ENCODE measurements at regions not wholly inside any gene's neighbourhood (a gene's known extent, or its start where the extent isn't known, plus 50 kb on each side); places are given as distances from the start of the nearest gene placed in this dataset.

DNA sequence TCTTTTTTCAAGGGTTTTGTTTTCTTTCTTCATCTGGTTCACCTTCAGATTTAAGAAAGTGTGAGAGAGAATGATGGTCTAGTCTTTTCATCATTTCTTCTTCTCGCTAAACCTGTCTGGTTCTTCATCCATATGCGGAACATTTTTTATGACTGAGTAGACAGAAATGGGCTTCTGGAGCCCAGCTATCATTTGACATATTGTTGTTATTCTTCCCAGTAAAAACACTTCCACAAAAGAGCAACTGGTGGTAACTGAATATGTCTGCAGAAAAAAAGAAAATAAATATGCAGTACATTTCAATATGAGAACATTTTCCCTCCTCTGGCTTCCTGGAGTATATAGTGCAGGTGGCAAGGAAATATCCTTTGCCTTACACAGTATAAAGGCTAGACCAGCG lies 209.5 kb downstream of the JCAD start:
- no peak for DNase-seq

DNA sequence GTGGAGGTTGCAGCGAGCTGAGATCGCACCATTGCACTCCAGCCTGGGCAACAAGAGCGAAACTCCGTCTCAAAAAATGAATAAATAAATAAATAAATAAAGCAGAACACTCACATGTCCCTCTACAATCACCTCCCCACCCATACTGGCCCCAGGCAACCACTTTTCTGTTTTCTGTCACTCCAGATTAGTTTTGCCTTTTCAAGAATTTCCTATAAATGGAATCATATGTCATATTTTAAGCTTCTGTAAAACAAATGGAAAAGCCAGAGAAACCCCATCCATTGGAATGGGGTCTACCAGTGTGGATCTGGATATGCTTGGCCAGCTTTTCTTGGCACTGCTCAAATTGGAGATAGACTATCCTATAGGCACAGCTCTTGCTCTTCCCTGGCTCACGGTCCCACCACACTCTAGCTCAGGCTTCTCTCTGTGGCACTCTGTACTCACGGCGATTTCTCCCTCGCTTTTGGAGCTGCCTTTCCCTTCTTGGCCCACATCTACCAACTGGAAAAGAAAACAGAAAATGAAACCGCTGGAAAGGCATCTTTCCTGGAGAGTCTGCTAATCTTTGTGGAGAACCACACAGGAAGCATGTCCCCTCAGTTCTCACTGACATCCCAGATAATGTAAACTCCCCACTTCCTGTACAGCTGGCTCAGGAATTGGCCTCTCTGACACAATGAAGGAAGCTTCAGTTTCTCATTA lies 210.1 kb downstream of the JCAD start:
- no peak for DNase-seq

DNA sequence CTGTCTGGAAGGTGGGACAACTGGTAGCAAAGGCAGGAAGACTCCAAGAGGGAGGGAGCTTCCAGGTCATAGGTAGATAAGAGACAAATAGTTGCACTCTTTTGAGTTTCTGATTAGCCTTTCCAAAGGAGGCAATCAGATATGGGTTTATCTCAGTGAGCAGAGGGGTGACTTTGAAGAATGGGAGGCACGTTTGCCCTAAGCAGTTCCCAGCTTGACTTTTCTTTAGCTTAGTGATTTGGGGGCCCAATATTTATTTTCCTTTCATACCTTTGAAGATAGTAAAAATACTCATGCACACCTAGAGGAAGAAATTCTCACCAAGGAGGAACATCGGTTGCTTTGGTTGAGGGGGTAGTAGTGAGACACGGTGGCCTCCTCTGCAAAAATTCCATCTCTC lies 212.1 kb upstream of the SVIL start:
- no peak for DNase-seq

DNA sequence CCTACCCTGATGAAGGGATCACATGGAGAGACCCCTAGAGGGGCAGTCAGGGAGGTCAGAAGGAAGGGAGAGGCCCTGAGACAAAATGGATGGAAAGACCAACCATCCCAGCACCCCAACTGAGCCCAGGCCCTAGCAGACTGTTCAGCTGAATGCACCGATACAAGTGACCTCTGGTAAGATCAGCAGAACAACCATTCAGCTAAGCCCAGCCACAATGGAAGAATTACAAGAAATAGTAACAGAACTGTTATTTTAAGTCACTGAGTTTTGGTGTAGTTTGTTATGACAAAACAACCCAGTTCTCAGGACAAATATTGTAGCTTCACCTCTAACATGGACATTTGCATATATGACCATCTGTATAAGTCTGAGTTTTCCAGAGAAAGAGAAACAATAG lies 210.4 kb upstream of the SVIL start:
- DNase-seq, result no peak

DNA sequence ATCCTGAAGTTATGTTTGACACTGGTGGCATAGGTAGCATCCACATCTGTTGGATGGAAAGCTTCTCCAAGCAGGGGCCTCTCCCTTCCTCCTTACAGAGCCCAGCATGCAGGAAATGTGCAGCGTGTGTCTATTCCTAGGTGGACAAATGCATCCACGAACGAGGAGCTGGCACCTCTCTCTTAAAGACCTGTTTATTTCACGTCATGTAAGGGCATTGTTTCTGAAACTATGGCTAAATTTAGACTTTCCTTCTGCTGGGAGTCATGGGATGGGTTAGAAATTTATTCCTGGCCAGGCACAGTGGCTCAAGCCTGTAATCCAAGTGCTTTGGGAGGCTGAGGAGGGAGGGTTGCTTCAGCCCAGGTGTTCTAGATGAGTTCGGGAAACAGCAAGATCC lies 208.4 kb upstream of the SVIL start:
- DNase-seq, result no peak

DNA sequence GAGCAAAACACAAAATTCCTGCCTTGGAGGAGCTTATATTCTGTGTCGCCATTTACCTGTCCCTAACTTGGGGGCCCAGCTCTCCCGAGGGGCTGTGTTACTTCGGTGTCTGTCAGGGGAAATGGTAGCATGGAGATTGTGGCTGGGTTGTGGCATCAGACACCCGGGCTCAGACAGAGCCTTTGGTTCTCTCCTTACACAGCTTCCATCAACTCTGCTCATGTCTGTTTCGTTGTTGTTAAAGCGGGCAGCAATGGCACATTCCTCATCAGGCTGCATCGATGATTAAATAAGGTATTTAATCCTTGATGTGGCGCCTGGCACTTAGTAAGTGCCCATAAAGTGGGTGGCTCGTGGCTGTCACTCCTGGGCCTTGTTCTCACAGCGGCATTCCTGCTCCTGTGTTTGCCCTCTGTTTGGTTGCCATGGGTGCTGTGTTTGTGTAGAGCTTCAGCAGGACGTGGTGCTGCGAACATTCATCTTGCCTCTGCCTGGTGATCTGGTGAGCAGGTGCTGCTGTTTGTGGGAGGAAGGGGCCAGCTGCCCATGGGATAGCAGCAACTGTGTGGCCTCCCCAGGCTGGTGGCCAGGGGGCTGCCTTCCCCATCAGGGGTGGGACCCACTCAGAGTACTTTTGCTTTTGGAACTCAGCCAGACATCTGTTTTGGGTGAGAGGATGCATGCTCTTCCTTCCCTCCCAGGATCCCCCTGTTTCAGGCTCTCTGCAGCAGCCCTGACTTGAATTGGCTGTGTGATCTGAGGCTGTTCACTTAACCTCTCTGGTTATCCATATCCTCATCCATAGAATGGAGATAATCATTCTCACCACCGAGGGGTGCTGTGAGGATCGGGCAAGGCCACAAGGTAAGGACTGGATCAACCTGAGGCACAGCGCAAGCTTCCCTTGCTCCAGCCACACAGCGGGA lies 207.2 kb upstream of the SVIL start:
- no peak for DNase-seq

DNA sequence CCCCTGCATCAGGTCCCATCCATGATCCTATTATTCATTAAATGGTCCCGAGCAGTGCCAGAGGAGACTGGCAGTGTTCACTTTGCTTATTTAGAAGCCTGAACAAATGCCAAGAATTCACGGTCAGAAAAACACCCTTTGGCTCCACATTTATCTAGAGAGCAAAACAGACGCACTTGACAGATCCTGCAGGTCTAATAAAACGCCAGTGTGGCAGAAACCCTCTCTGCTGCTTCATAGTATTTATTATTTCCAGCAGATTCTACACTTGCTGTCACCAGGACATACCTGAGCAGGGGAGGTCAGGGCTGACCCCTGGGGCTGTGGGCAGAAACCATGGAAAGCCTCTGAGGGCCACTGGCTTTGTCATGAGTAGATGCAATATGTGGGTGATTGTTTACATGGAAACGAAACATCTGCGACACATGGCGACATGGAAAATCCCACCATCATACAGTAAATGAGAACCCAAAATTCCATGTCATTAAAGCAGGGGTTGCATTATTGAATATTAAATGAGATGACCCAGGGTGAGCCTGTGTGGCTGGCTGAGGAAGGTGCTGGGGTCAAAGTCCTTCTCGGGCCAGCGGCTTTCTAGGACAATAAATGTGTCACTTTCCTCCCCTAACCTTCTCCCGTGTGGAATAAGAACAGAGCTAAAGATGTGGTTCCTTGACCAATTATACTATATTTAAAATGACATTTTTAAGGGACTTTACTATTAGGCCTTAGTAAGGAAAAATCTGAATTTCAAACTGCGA lies 205.9 kb upstream of the SVIL start:
- no peak for DNase-seq

DNA sequence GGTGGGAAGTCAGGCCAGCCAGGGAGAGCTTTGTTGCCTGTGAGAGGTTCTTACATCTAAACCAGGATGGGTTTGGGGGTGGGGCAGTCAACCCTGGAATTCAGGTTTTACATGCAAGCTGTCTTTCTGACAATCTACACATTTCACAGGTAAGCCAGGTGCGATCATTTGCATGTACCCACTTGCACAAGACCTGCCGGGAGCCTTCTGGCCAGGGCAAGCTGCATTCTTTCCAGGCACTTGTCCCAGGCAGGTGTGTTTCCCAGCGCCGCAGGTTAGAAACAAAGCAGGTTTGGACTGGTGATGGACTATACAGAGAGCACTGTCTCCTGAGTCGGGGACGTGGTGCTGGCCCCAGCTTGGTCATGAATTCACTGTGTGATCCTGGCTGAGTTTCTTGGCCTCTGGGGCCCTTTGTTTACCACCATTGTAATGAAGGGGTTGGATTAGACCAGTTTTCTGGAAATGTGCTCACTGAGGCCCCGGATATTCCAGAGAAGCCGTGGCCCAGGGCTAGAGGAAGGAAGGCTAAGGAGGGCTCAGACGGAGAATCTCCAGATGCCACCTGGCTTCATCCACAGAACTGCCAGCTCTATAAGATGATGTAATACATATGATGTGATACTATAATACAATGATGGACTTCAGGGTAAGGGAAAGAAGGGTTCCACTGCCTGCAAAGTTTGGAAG lies 205.2 kb upstream of the SVIL start:
- no peak for DNase-seq

DNA sequence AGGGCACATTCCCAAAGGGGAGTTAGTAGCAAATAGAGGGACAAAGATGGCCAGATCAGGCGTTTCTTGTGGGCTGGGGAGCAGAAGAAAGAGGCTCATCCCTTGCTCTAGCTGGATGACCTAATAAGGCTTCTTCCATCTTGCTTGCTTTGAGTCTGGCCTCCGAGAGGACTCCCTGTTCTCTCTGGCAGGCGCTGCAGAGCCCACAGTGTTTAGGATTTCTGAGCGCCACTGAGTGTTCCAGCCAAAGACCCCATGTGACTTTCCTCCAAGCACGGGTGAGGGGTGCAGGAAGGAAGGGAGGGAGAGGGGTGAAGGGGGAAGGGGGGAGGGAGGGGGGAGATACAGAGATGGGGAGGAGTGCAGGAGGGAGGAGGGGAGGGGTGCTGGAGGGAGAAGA lies 203.8 kb upstream of the SVIL start:
- DNase-seq, result no peak

DNA sequence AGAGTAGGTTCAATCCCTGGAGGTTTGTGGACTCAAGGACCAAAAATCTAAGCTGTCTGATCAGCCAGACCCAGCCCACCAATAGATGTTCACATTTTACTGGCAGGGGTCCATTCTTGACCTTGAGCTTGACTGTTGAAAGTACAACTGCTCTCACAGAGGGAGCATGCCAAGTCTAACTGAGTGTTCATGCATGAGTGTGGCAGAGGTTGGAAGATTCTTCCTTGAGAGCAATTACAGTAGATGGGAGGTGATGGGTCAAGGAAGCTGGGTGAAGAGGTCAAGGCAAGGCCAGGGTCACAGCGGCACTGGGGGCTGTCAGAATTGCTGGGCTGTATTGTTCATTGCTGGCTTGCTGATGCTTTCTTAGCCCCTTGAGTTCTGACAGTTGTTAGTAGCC lies 202.8 kb upstream of the SVIL start:
- no peak for DNase-seq

DNA sequence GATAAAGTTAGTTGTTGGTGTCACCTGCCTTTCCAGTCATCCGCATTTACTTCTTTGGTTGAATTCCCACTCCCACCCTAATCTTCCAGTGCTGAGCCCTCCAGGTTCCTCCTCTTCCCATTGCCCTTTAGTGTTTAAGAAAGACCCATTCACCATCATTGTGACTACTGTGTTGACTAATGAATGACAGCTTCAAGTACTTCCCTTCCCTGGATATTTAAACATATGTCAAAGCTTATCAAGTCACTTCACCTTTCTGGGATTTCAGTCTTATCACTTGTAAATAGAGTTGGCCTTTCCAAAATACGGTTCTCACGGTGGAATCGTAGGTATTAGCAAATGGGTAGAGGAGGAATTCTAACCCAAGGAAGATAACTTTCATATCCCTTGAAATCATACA lies 201.6 kb upstream of the SVIL start:
- no peak for DNase-seq

DNA sequence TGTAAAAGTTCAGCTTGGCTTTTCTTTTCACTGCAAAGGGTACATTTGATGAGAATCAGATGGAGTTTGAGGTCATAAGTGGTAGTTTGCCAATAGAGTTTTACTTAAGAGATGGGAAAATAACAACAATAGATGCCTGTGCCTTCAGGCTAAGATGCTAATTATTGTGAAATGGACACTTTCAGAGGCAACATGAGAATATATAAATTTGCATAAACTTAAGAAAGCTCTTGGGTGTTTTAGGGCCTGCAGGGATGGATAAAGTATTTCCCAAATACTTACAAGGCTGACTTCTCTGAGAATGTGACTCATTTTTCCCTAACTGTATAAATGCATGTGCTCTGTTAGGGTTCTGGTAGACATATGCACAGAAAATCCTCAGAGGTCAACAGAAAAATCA lies 200.3 kb upstream of the SVIL start:
- DNase-seq, result no peak

DNA sequence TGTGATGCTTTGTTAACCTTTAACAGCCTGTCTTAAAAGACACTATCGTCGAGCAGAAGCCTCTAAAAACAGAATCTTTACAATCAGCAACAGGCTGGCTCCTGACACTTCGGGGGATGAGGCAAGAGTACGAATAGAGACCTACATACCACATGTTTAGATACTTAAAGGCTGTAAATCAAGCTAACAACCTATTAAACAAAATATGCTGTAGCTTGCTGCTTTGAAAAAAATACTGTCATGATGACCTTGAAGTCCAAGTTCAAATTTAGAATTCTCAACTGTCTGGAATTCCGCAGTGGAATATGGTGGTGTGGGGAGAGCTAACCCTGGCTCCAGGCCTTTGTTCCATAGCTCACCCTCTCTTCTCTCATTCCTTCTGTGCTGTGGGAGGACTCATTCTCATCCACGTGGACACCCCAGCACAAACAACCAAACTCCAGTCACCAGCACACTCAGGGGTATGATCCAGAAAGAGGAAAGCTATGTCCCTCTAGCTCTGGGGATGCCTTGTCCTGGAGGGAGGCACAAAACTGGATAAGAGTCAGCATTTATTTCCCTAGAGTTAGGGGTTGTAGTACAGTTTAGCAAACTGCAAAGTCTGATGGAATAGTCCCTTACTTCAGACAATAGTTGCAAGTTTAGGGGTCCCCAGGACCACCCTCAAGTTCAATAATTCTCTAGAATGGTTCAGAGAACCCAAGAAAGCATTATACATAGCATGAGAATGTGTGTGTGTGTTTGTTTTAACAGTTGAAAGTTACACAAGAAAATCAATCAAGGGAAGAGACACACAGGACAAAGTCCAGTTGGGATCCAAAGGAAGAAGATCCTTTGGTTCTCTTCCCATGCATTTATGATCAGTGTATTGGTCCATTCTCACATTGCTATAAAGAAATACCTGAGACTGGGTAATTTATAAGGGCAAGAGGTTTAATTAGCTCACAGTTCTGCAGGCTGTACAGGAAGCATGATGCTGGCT lies 196.1 kb upstream of the SVIL start:
- DNase-seq, result no peak

DNA sequence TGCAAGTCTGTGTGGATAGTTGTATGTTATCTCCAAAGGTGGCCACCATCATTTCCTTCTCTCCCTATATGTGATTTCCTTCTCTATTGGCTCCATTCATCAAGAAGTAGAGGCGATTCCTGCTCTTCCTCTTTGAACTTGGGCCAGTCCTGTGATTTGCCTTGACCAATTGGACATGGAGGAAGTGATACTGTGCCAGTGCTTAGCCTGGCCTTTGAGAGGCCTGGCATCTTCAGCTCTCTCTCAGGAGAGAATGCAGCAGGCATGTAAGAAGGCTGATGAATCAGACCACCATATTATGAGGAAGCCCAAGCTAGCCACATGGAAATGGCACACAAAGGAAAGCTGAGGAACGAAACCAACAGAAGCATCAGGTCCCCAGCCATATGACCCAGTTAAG lies 195.0 kb upstream of the SVIL start:
- DNase-seq, result no peak

DNA sequence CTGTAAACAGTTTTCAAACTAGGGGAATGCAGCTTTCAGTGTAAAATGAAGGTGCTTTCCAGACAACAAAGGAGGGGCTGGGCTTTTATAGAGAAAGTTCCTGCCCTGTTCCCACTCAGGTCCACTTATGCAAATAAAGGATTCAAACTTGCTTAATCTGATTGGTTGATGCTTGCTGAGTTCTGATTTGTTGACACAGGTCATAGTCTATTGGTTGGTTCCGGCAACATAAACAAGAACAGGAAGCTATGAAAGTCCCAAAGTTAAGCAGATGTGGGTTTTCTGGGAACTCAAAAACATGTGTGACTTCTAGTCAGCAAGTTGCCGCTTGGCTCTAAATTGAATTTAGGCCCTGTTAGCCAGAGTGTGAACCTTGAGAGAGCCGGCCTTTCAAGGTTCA lies 194.2 kb upstream of the SVIL start:
- DNase-seq, result no peak

DNA sequence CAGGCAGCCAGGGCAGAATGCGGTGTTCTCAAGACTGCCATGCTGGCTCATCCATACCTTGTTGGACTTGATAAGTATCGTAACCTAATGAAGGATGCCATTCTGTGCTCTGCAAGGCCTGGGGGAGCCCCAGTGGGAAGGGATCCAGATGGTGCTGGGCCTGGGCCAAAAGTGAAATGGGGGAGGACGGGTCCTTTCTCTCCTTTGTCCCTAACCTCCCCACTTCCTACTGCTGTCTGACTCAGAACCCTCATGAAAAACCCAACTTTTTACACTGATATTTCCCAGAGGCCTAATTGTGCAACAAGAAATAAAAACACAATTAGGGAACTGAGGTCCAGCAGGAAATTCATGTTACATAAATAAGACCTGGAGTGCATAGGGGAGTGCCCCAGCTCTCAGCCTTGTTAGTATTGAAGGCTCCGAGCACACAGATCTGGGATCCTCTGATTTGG lies 193.7 kb upstream of the SVIL start:
- DNase-seq, result no peak

DNA sequence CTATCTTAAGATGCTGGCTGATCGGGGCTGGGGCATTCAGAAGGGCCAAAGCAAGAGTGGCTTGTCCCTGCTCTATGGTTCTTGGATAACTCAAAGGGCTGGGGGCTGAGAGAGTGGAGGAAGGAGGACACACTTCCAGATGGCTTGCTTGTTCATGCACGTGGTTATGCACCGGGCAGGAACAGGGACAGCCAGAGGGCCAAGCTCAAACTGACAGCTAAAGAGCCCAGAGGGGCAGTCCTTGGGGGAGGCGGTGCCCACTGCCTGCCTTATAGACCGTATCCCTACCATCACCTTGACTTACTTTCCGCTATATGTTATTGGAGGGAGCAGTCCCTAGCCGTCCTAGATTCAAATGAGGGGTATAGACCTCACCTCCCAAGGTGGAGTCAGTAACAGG lies 192.7 kb upstream of the SVIL start:
- no peak for DNase-seq

DNA sequence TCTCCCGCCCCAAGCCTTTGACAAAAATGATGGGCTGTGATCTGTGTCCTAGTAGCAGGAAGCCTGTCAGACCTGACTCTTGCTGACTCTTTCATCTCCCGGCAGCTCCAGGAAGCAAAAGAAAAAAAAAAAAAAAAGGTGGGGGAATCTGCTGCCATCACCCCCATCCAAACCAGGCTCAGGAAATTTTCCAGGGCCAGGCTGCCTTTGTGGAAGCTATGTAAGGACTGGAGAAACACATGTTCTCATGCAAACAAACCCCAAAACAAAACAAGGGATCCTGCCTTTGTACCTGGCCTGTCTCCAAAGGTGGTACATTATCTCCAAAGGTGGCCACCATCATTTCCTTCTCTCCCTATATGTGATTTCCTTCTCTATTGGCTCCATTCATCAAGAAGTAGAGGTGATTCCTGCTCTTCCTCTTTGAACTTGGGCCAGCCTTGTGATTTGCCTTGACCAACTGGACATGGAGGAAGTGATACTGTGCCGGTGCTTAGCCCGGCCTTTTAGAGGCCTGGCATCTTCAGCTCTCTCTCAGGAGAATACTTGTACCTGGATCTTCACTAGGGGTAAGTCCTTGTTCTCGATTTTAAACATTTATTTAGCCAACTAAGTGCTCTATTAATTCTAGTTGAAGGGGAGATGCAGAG lies 192.2 kb upstream of the SVIL start:
- no peak for DNase-seq

DNA sequence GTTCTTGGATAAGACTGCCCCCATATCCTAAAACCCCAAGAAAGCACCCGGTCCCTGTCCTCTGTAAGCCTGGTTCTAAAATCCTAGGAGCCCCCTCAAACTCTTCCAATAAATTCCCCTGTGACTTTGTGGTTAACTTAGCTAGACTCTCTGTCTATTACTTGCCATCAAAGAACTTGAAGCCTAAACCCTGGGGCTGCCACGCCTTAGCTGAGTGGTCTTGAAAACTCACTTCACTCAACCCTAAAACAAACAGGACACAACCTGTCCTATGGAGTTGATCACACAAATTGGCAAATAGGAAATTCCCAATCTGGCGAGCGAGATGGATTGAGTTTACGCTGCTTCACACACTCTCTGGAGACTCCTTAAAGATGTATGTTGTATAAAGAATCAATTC lies 191.4 kb upstream of the SVIL start:
- DNase-seq, result no peak

DNA sequence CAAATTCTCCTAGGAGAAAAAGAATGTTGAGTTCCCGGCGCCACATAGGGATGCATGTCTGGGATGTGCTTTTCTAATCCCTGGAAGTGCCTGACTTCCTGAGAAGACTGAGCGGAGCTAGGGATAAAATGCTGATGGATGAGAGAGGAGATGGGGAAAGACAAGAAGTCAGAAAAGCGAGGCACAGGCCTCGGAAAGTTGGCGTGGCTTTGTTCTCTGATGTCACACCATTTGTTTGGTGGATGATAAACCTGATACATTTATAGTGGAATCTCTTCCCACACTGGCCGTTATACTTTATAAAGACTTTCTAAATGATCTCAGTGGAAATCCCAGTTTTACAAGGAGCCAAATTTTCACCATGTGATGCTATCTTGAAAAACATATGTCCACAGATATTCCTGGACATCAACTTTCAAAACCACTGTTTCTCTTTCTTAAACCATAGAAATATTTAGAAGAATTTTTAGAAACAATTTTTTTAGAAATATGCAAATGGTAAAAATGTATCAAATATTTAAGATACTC lies 188.8 kb upstream of the SVIL start:
- DNase-seq, result no peak

DNA sequence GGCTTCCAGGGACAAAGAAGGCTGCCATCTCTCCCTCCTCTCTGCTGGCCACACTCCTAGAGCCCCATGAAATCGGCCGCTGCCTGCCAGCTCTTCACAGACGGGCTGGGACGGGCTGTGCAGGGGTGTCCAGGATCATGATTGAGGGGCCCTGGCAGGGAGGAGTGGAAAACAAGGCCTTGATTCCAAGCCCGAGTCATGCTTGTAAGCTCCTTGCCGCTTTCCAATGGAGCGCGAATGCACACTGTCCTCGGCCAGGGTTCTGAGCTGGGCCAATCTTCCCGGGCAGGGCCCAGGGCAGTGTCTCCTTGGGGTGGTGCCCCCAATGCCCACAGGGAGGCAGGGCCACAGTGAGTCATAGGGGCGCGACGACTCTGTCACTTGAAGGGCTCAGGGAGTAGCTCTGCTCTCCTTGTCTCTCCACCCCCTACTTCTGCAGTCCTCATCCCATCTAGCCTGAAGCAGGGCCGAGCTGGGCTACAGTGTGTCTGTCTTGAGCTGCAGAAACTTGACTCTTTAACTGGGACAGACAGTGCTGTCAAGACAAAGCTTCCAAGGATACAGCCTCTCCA lies 186.2 kb upstream of the SVIL start:
- no peak for DNase-seq

Data from stimulated activated naive CD4-positive, alpha-beta T cell treated with Interleukin-2 at 50 U/mL for 16 hours (primary cell).